ENCODE measurements at regions not wholly inside any gene's neighbourhood (a gene's known extent, or its start where the extent isn't known, plus 50 kb on each side); places are given as distances from the start of the nearest gene placed in this dataset.

GRCh38 chr1:56355422-56355821, 223.9 kb downstream of the PLPP3 start:
- Mint-ChIP-seq H3K4me3 (no peak overlapping the region), H3K9me3 (peaks cover under 1% of the 10 kb centered on the region; the same call in 1 of the 2 replicates), H3K27me3 (ENCODE audit: insufficient read depth) (peaks cover 1% of the 10 kb centered on the region), H3K27ac (no peak overlapping the region), H3K4me1 (ENCODE audit: low read depth) (no peaks in the 10 kb centered on the region), H3K36me3 (ENCODE audit: low read depth) (no peaks in the 10 kb centered on the region)
- no peak for TF ChIP-seq CTCF (IDR thresholded peaks at IDR 0.05)
- DNase-seq, result no peak

GRCh38 chr1:56345831-56346230, 233.5 kb downstream of the PLPP3 start:
- Mint-ChIP-seq H3K36me3 (ENCODE audit: low read depth) (no peaks in the 10 kb centered on the region), H3K9me3 (peaks cover 21% of the 10 kb centered on the region), H3K27ac (no peak overlapping the region), H3K27me3 (ENCODE audit: insufficient read depth) (no peaks in the 10 kb centered on the region), H3K4me3 (no peak overlapping the region), H3K4me1 (ENCODE audit: low read depth) (no peaks in the 10 kb centered on the region)
- TF ChIP-seq CTCF (IDR thresholded peaks at IDR 0.05), result no peak
- DNase-seq, result no peak

GRCh38 chr1:56340977-56341376, 238.4 kb downstream of the PLPP3 start:
- H3K9me3 Mint-ChIP-seq, result peaks cover 4% of the 10 kb centered on the region; the same call in 1 of the 2 replicates
- H3K36me3 Mint-ChIP-seq (ENCODE audit: low read depth), result no peaks in the 10 kb centered on the region

GRCh38 chr1:56339786-56340465, 239.4 kb downstream of the PLPP3 start:
- DNase-seq, result no peak
- Mint-ChIP-seq H3K4me1 (ENCODE audit: low read depth) (no peaks in the 10 kb centered on the region), H3K27ac (no peak overlapping the region), H3K27me3 (ENCODE audit: insufficient read depth) (no peaks in the 10 kb centered on the region; the same call in 1 of the 2 replicates), H3K9me3 (peaks cover 4% of the 10 kb centered on the region; the same call in 1 of the 2 replicates), H3K36me3 (ENCODE audit: low read depth) (no peaks in the 10 kb centered on the region), H3K4me3 (no peak overlapping the region)
- TF ChIP-seq CTCF (IDR thresholded peaks at IDR 0.05), result no peak

More at GRCh38 chr1:56340977-56341376, 238.4 kb downstream of the PLPP3 start:
- no peak for DNase-seq
- no peaks in the 10 kb centered on the region for H3K4me1 Mint-ChIP-seq (ENCODE audit: low read depth)
- H3K4me3 Mint-ChIP-seq, result no peak overlapping the region
- no peak overlapping the region for H3K27ac Mint-ChIP-seq
- H3K27me3 Mint-ChIP-seq (ENCODE audit: insufficient read depth), result no peaks in the 10 kb centered on the region; the same call in 1 of the 2 replicates
- no peak for TF ChIP-seq CTCF (IDR thresholded peaks at IDR 0.05)

- H3K27ac Mint-ChIP-seq, result no peak overlapping the region
- no peak for TF ChIP-seq CTCF (IDR thresholded peaks at IDR 0.05)
- no peak overlapping the region for H3K4me3 Mint-ChIP-seq
- no peaks in the 10 kb centered on the region for H3K4me1 Mint-ChIP-seq (ENCODE audit: low read depth)
- no peak for DNase-seq
- peaks cover 4% of the 10 kb centered on the region; the same call in 1 of the 2 replicates for H3K9me3 Mint-ChIP-seq
- H3K27me3 Mint-ChIP-seq (ENCODE audit: insufficient read depth), result no peaks in the 10 kb centered on the region; the same call in 1 of the 2 replicates
- H3K36me3 Mint-ChIP-seq (ENCODE audit: low read depth), result no peaks in the 10 kb centered on the region
Measured at GRCh38 chr1:56339093-56339492, 240.3 kb downstream of the PLPP3 start.
